ENCODE measurements at regions not wholly inside any gene's neighbourhood (a gene's known extent, or its start where the extent isn't known, plus 50 kb on each side); places are given as distances from the start of the nearest gene placed in this dataset.
A peak's percentile ranks its signal among the peaks of the same experiment; 100 is the strongest.
"Not testable (repeated sequence)": the region's sequence is repeated elsewhere in the genome, so short reads cannot be mapped to it uniquely, and the experiment has no call there.

DNA sequence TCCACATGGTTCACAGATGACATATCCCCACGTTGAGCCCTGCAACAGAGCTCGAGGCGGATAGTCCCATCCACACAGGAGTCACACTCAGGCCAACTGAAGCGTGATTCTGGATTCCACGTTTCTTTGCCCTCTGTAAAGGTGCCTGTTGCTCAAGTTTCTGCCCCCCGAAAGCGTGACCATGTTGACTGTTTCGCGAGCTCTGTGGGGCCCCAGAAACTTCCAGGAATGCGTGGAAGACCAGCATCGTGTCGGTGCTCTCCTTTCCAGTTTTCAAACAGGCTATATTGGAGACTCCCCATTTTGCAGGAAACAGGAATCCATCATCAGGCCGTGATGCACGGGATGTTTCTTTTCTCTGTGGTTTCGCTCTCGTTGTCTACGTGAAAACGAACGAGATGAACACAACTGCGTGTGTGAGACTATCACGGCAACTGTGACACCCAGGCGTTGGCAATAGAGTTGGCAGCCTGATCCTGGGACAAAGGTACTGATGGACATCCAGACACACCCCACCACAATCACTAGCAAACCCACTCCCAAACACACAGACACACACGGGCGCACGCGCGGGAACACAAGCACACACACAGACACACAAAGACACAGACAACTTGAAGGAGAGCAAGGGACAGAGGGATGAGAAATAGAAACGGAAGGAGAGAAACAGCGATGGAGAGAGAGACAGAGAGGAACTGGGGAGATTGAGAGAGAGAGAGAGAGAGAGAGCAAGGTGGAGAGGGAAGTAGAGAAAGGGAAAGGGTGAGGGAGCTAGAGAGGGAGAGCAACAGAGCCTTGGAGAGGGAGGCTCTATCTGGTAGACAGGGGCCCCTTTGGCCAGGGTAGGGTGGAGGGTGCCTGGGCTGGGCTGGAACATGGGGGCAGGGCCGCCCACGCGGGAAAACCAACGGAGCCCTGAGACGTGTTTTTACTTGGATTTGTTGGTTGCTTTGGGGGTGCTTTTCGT, 1609.3 kb downstream of the SPATA31A7 start:
- peak overlapping the region; percentile 39 for H3K4me3 ChIP-seq (ENCODE audit: low read depth, low read length)
- peak; percentile 34 for DNase-seq (ENCODE audit: low read depth)

GRCh38 chr9:62799851-62800371, 1610.1 kb downstream of the SPATA31A7 start:
- peak overlapping the region; percentile 39 for H3K4me3 ChIP-seq (ENCODE audit: low read depth, low read length)
- not testable (repeated sequence) for DNase-seq (ENCODE audit: low read depth)

GRCh38 chr9:62800451-62801371, 1610.9 kb downstream of the SPATA31A7 start:
- H3K4me3 ChIP-seq (ENCODE audit: low read depth, low read length), result peak overlapping the region; percentile 39
- not testable (repeated sequence) for DNase-seq (ENCODE audit: low read depth)

DNA sequence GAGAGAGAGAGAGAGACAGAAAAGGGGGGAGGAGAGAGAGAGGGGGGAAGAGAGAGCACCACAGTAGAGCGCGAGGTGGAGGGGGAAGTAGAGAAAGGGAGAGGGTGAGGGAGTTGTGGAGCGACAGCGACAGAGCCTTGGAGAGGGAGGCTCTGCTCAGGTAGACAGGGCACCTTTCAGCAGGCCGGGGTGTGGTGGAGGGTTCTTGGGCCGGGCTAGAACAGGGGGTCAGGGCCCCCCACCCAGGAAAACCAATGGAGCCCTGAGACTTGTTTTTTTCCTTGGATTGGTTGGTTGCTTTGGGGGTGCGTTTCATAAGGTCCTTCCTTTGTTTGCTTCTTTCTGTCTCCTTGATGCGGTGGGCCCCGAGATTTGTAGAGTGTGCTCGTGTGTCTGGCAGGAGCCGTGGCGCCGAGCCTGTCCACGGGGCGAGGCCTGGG, 1611.6 kb downstream of the SPATA31A7 start:
- DNase-seq (ENCODE audit: low read depth), result peak; percentile 36
- peak overlapping the region; percentile 39 for H3K4me3 ChIP-seq (ENCODE audit: low read depth, low read length)

GRCh38 chr9:62801961-62802718, 1612.3 kb downstream of the SPATA31A7 start:
- TF ChIP-seq, protein P1, sequence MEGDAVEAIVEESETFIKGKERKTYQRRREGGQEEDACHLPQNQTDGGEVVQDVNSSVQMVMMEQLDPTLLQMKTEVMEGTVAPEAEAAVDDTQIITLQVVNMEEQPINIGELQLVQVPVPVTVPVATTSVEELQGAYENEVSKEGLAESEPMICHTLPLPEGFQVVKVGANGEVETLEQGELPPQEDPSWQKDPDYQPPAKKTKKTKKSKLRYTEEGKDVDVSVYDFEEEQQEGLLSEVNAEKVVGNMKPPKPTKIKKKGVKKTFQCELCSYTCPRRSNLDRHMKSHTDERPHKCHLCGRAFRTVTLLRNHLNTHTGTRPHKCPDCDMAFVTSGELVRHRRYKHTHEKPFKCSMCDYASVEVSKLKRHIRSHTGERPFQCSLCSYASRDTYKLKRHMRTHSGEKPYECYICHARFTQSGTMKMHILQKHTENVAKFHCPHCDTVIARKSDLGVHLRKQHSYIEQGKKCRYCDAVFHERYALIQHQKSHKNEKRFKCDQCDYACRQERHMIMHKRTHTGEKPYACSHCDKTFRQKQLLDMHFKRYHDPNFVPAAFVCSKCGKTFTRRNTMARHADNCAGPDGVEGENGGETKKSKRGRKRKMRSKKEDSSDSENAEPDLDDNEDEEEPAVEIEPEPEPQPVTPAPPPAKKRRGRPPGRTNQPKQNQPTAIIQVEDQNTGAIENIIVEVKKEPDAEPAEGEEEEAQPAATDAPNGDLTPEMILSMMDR (IDR thresholded peaks at IDR 0.05; ENCODE audit: low read depth, low read length, missing control alignments), result peak; percentile 23
- peak; percentile 82 for DNase-seq (ENCODE audit: low read depth)
- peak overlapping the region; percentile 39 for H3K4me3 ChIP-seq (ENCODE audit: low read depth, low read length)

DNA sequence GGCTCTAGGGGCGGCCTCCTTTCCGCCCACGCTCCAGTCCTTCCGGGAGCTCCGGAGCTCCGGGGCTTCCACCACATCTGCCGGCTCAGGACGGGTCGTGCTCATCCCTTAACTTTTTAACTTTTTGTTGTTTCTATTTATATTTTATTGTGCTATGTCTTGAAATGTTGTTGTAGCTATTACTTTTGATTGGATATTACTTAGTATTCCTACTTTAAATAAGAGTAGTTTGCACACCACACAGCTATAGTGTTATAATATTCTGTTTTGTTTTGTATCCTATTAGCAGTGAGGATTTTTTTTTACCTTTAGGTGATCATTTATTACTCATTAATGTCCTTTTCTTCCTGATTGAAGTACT, 1612.9 kb downstream of the SPATA31A7 start:
- not testable (repeated sequence) for DNase-seq (ENCODE audit: low read depth)
- H3K4me3 ChIP-seq (ENCODE audit: low read depth, low read length), result peak overlapping the region; percentile 39

- peak overlapping the region; percentile 51; the same call in 1 of the 2 replicates for H3K4me3 ChIP-seq (ENCODE audit: low read depth, low read length)
- DNase-seq (ENCODE audit: low read depth), result not testable (repeated sequence)
Measured at GRCh38 chr9:62803099-62803498, 1613.3 kb downstream of the SPATA31A7 start.

DNA sequence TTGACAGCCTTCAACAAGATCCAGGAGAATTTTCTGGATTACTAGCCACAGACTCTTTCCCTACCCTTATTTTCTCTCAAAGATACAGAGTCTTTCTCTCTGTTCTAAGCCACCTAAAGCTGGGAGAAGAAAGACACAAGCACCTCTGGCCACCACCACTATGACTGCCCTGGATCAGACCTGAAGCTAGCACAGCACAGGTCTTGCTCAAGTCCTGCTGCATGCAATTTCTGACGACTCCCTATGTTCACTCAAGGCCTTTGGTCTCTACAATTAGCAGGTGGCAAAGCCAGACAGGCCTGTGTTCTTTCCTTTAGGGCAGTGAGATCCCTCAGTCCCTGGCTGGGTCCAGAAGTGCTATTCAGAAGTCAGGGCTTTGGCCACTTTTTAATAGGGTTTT, 1614.5 kb downstream of the SPATA31A7 start:
- not testable (repeated sequence) for DNase-seq (ENCODE audit: low read depth)

DNA sequence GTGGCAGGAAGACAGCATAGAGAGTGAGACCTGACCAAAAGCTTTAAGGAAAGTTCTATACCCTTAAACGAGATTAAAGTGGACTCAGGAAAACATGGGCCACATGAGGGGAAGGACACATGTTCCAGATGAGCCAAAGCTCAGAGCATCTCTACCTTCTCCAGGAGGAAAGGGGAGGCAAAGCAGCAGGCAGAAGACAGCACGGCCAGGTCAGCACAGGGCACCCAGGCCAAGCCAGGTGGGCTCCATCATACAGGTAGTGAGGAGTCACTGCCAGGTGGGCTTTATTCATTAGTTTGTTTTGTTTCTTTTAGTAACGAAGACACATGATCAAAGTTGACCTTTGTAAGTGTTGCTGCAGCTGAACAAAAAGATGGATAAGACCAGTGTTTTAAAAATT, 1617.6 kb downstream of the SPATA31A7 start:
- not testable (repeated sequence) for DNase-seq (ENCODE audit: low read depth); H3K4me3 ChIP-seq (ENCODE audit: low read depth, low read length)

More for the DNA sequence above, 1614.5 kb downstream of the SPATA31A7 start:
- H3K4me3 ChIP-seq (ENCODE audit: low read depth, low read length), result not testable (repeated sequence)

- not testable (repeated sequence) for DNase-seq (ENCODE audit: low read depth); H3K4me3 ChIP-seq (ENCODE audit: low read depth, low read length)
Measured at GRCh38 chr9:62808081-62808480, 1618.2 kb downstream of the SPATA31A7 start.

- not testable (repeated sequence) for H3K4me3 ChIP-seq (ENCODE audit: low read depth, low read length); DNase-seq (ENCODE audit: low read depth)
Measured at GRCh38 chr9:62810318-62810717, 1620.5 kb downstream of the SPATA31A7 start.

DNA sequence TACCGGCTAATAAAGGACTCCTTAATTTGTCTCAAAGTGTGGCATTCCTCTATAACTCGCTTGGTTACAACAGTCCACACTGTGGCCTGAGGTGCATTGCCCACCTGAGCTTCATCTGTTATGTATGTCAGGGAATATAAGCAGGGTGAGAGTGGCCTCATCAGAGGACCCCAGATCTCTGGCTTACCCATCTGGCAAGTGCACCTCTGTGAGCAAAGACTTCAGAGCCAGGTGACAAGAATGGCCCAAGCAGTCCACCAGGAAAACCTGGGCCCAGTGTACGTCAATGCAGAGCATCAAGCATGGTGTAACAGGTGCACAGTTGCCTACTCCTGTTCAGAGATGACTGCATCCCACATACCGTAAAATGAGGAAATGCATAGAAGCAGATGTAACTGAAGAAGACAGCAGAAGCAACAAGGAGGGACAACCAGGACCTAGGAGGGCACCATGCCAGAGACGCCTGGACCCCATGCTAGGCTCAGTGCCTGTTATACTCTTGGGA, 1621.0 kb downstream of the SPATA31A7 start:
- DNase-seq (ENCODE audit: low read depth); H3K4me3 ChIP-seq (ENCODE audit: low read depth, low read length): not testable (repeated sequence)

- H3K4me3 ChIP-seq (ENCODE audit: low read depth, low read length); DNase-seq (ENCODE audit: low read depth): not testable (repeated sequence)
Measured at GRCh38 chr9:62815436-62815835, 1625.6 kb downstream of the SPATA31A7 start.

DNA sequence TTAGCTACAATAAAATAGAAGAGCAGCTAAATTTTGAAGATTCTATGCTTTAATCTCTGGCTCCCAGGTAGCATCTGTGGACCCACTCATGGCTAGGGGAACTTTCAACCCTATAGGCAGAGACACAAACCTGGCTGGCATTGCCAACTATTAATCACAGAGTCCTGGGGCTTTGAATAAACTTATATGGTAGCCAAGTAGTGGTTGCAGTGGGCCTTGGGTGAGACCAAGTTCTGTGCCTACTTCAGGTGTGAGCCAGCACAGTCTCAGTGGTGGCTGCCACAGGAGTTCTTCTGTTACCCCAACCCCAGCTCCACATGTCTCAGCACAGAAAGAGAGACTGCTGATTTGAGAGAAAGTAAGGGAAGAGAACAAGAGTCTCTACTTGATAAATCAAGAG, 1626.5 kb downstream of the SPATA31A7 start:
- DNase-seq (ENCODE audit: low read depth), result not testable (repeated sequence)

GRCh38 chr9:62817214-62817613, 1627.4 kb downstream of the SPATA31A7 start:
- not testable (repeated sequence) for H3K4me3 ChIP-seq (ENCODE audit: low read depth, low read length); DNase-seq (ENCODE audit: low read depth)

More for the DNA sequence above, 1626.5 kb downstream of the SPATA31A7 start:
- not testable (repeated sequence) for H3K4me3 ChIP-seq (ENCODE audit: low read depth, low read length)

DNA sequence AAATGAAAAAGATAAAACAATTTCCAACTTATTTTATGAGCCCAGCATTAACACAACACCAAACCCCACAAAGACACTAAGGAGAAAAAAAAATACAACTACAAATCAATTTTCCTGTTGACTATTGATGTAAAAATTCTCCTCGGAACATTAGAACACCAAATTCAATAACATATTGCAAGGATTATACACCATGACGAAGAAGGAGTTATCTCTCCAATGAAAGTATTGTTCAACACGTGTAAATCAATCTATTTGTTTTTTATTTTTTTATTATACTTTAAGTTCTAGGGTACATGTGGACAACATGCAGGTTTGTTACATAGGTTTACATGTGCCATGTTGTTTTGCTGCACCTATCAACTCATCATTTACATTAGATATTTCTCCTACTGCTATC, 1632.3 kb downstream of the SPATA31A7 start:
- not testable (repeated sequence) for H3K4me3 ChIP-seq (ENCODE audit: low read depth, low read length); DNase-seq (ENCODE audit: low read depth)

Measured in GM12864 (cell line).